ENCODE measurements at regions not wholly inside any gene's neighbourhood (a gene's known extent, or its start where the extent isn't known, plus 50 kb on each side); places are given as distances from the start of the nearest gene placed in this dataset.

DNA sequence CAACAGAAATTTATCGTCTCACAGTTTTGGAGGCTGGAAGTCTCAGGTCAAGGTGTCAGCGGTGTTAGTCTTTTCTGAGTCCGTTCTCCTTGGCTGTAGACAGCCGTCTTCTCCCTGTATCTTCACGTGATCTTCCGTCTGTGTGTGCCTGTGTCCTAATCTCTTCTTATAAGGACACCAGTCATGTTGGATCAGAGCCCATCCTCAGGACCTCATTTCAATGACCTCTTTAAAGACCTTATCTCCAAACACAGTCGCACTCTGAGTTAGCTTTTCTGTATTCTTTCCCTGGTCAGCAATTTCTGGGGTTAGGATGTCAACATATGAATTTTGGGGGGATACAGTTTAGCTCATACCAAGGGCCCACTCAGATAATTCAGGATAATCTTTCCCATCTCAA lies 247.7 kb downstream of the PRDM2 start:
- TF ChIP-seq, protein P1, sequence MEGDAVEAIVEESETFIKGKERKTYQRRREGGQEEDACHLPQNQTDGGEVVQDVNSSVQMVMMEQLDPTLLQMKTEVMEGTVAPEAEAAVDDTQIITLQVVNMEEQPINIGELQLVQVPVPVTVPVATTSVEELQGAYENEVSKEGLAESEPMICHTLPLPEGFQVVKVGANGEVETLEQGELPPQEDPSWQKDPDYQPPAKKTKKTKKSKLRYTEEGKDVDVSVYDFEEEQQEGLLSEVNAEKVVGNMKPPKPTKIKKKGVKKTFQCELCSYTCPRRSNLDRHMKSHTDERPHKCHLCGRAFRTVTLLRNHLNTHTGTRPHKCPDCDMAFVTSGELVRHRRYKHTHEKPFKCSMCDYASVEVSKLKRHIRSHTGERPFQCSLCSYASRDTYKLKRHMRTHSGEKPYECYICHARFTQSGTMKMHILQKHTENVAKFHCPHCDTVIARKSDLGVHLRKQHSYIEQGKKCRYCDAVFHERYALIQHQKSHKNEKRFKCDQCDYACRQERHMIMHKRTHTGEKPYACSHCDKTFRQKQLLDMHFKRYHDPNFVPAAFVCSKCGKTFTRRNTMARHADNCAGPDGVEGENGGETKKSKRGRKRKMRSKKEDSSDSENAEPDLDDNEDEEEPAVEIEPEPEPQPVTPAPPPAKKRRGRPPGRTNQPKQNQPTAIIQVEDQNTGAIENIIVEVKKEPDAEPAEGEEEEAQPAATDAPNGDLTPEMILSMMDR (IDR thresholded peaks at IDR 0.05): no peak
- TF ChIP-seq JUNB (IDR thresholded peaks at IDR 0.05) (no peak), POLR2A (IDR thresholded peaks at IDR 0.05; ENCODE audit: low read length) (no peak), TP53 (CRISPR knock-in tag; IDR thresholded peaks at IDR 0.05) (no peak), KDM1A (IDR thresholded peaks at IDR 0.05; ENCODE audit: low read depth) (no peak), CEBPB (IDR thresholded peaks at IDR 0.05) (no peak), KDM5A (IDR thresholded peaks at IDR 0.05) (no peak), RNF2 (IDR thresholded peaks at IDR 0.05; ENCODE audit: borderline replicate concordance, low read depth) (no peak), RFX5 (IDR thresholded peaks at IDR 0.05) (no peak)
- TF ChIP-seq, protein P2, sequence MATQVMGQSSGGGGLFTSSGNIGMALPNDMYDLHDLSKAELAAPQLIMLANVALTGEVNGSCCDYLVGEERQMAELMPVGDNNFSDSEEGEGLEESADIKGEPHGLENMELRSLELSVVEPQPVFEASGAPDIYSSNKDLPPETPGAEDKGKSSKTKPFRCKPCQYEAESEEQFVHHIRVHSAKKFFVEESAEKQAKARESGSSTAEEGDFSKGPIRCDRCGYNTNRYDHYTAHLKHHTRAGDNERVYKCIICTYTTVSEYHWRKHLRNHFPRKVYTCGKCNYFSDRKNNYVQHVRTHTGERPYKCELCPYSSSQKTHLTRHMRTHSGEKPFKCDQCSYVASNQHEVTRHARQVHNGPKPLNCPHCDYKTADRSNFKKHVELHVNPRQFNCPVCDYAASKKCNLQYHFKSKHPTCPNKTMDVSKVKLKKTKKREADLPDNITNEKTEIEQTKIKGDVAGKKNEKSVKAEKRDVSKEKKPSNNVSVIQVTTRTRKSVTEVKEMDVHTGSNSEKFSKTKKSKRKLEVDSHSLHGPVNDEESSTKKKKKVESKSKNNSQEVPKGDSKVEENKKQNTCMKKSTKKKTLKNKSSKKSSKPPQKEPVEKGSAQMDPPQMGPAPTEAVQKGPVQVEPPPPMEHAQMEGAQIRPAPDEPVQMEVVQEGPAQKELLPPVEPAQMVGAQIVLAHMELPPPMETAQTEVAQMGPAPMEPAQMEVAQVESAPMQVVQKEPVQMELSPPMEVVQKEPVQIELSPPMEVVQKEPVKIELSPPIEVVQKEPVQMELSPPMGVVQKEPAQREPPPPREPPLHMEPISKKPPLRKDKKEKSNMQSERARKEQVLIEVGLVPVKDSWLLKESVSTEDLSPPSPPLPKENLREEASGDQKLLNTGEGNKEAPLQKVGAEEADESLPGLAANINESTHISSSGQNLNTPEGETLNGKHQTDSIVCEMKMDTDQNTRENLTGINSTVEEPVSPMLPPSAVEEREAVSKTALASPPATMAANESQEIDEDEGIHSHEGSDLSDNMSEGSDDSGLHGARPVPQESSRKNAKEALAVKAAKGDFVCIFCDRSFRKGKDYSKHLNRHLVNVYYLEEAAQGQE (IDR thresholded peaks at IDR 0.05): no peak
- TF ChIP-seq, protein P3, sequence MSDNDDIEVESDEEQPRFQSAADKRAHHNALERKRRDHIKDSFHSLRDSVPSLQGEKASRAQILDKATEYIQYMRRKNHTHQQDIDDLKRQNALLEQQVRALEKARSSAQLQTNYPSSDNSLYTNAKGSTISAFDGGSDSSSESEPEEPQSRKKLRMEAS (IDR thresholded peaks at IDR 0.05): no peak
- TF ChIP-seq, protein P4, sequence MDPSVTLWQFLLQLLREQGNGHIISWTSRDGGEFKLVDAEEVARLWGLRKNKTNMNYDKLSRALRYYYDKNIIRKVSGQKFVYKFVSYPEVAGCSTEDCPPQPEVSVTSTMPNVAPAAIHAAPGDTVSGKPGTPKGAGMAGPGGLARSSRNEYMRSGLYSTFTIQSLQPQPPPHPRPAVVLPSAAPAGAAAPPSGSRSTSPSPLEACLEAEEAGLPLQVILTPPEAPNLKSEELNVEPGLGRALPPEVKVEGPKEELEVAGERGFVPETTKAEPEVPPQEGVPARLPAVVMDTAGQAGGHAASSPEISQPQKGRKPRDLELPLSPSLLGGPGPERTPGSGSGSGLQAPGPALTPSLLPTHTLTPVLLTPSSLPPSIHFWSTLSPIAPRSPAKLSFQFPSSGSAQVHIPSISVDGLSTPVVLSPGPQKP (IDR thresholded peaks at IDR 0.05; ENCODE audit: low read depth, low read length): no peak
